Activated CD4-positive, alpha-beta memory T cell treated with anti-CD3 and anti-CD28 coated beads for 36 hours (primary cell): ENCODE measurements at regions not wholly inside any gene's neighbourhood (a gene's known extent, or its start where the extent isn't known, plus 50 kb on each side); places are given as distances from the start of the nearest gene placed in this dataset.
"Not testable (repeated sequence)": the region's sequence is repeated elsewhere in the genome, so short reads cannot be mapped to it uniquely, and the experiment has no call there.

Experiments used
- CTCF ChIA-PET: fragments of 350-600 bp; sonication (Branson Sonifier 250); formaldehyde crosslinking; loops from one replicate; lab custom pipeline; 2021; ENCODE audit warnings: antibody characterized with exemption, inconsistent platforms; lab: Charles Lee
- POLR2A ChIA-PET: fragments of 350-600 bp; sonication (Branson Sonifier 250); formaldehyde crosslinking; loops from one replicate; lab custom pipeline; 2021; ENCODE audit warnings: antibody characterized with exemption; lab: Charles Lee
- DNase-seq: peaks from one replicate; pipeline ENCODE4 v3.0.0-alpha.2; 2020
- H3K27ac Mint-ChIP-seq: one replicate; pipeline ENCODE4 v1.8.0; 2021; ENCODE audit warnings: mixed read lengths
- H3K27me3 Mint-ChIP-seq: one replicate; pipeline ENCODE4 v1.8.0; 2021; ENCODE audit warnings: mixed read lengths
- H3K36me3 Mint-ChIP-seq: one replicate; pipeline ENCODE4 v1.8.0; 2021; ENCODE audit warnings: mixed read lengths
- H3K4me1 Mint-ChIP-seq: one replicate; pipeline ENCODE4 v1.8.0; 2021; ENCODE audit warnings: low read depth, mixed read lengths
- H3K4me3 Mint-ChIP-seq: one replicate; pipeline ENCODE4 v1.8.0; 2021; ENCODE audit warnings: mild to moderate bottlenecking, mixed read lengths
- H3K9me3 Mint-ChIP-seq: one replicate; pipeline ENCODE4 v1.8.0; 2021; ENCODE audit warnings: mixed read lengths
- intact Hi-C: fragments of 100-400 bp; cut with micrococcal nuclease; formaldehyde crosslinking; loops from one replicate; pipeline ENCODE4 v1.15.1; 2023

DNA sequence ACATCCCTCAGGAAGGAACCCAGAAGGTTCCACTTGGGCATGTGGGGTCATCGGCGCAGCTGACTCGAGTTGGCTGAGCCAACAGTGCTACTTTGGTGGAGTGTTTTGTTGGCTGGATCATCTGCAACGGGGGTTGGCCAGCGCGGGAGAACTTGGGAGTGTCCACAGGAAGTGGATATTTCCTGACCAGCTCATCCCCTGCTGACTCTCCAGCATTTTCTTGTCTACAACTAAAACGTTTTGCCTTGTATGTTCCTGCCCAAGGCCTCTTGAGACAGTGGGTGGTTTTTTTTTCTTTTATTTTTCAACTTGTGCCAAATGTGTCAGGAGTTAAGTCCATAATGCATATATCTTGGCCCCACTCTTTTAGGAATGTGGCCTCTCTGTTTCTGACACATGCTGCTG lies 208.6 kb downstream of the ZNF365 start:
- Mint-ChIP-seq H3K36me3 (no peaks in the 10 kb centered on the region), H3K4me1 (no peaks in the 10 kb centered on the region)
- CTCF ChIA-PET, result interaction anchor here (1.9 kb wide), 1 partner anchor 28 kb away, joined by 5 read pairs; no protein-coding TSS in a partner anchor

DNA sequence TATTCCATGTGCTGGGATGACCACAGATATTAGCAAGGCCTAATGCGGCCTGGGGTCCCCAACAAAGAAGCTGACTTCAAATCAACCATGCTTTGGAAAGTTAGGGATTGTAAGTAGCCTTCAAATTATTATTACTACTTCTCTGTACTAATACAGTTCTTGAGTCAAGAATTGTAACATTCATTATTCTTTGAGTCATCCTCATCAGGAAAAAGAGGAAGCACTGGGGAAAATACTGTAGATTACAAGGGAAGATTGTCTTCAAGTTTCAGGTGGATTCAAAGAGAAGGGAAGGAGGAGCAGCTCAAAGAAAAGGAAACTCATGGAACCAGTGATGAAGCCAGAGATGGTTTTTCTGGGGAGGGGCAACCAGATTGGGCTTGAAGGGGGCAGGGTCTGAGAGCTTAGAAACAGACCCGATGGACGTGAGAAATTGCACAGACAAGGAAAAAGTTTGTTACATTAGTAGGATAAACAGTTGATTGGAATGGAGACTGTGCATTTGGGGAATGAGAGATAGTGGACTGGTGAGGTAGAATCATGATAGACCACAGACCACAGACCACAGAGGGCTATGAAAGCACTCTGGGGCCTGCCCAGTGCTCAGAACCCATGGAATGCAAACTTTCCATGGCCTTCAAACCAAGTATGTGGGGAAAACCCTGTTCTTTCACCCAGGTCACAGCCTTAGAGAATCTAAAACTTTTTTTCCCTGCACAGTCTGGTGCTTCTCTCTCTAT lies 209.9 kb downstream of the ZNF365 start:
- intact Hi-C loops, result no loop called here
- H3K9me3 Mint-ChIP-seq, result peaks cover 2% of the 10 kb centered on the region
- ChIA-PET CTCF (interaction anchor here (1.9 to 2.3 kb wide), 2 partner anchors 27 to 574 kb away, joined by 5 to 7 read pairs; no protein-coding TSS in a partner anchor), POLR2A (no interaction called here)
- no peaks in the 10 kb centered on the region for H3K4me1 Mint-ChIP-seq
- H3K36me3 Mint-ChIP-seq, result no peaks in the 10 kb centered on the region
- no peak overlapping the region for H3K27ac Mint-ChIP-seq
- DNase-seq, result no peak
- H3K27me3 Mint-ChIP-seq, result peaks cover 2% of the 10 kb centered on the region
- H3K4me3 Mint-ChIP-seq, result no peak overlapping the region

More for the DNA sequence above, 208.6 kb downstream of the ZNF365 start:
- no peaks in the 10 kb centered on the region for H3K9me3 Mint-ChIP-seq
- no peak overlapping the region for H3K4me3 Mint-ChIP-seq
- intact Hi-C loops, result no loop called here
- POLR2A ChIA-PET, result no interaction called here
- H3K27ac Mint-ChIP-seq, result no peak overlapping the region
- no peak for DNase-seq
- H3K27me3 Mint-ChIP-seq, result no peaks in the 10 kb centered on the region

- Mint-ChIP-seq H3K4me1 (no peaks in the 10 kb centered on the region), H3K9me3 (peaks cover 2% of the 10 kb centered on the region), H3K27me3 (peaks cover 2% of the 10 kb centered on the region), H3K36me3 (no peaks in the 10 kb centered on the region), H3K4me3 (no peak overlapping the region), H3K27ac (no peak overlapping the region)
- CTCF ChIA-PET, result interaction anchor here (0.8 to 2.3 kb wide), 2 partner anchors 30 to 573 kb away, joined by 3 to 7 read pairs; no protein-coding TSS in a partner anchor
- POLR2A ChIA-PET, result no interaction called here
- DNase-seq, result no peak
- intact Hi-C loops, result no loop called here
Observed at GRCh38 chr10:62584731-62585130, 210.6 kb downstream of the ZNF365 start.

DNA sequence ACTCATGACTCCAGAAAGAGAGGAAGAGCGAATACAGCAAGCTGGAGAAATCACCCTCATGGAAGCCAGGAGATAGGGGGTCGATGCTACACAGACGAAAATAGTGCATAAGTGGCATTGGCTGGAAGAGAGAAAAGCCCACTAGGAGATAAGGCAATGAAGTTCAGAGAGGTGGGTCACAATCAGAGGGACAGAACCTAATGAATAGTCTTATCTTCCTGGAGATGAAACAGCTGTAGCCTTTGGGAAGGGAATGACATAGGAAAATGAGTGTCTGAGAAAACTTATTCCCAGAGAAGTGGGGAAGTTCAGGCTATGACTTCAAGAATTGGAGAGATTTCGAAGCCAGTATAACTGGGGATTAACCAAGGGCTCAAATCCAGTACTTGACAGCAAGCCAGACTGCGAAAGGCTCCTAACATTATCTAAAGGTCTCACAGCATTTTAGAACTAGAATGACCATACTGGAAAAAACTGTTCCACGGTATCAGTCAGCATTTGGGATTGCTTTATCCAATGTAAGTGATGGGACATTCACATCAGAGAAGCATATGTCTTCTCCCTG lies 211.1 kb downstream of the ZNF365 start:
- Mint-ChIP-seq H3K27ac (no peak overlapping the region), H3K9me3 (peaks cover 2% of the 10 kb centered on the region), H3K27me3 (peaks cover 2% of the 10 kb centered on the region), H3K4me1 (no peaks in the 10 kb centered on the region), H3K4me3 (no peak overlapping the region), H3K36me3 (no peaks in the 10 kb centered on the region)
- DNase-seq, result no peak
- ChIA-PET CTCF (interaction anchor here (0.8 to 2.3 kb wide), 2 partner anchors 31 to 572 kb away, joined by 3 to 7 read pairs; no protein-coding TSS in a partner anchor), POLR2A (no interaction called here)
- intact Hi-C loops, result no loop called here

DNA sequence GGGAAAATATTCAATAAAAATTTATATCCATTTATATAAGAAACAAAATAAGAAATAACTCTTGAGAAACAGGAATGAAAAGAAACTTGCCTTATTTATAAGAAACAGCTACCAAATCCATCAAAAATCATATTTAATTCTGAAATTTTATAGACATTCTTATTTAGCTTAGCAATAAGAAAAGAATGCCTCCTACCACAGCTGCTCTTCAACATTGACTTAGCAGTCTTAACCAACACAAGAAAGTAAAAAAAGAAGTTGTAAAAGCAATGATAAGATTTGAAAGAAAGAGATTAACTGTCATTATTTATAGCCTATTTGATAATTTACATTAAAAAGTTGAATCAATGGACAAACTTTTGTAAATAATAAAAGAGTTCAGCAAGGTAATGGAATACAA lies 212.8 kb downstream of the ZNF365 start:
- DNase-seq, result no peak
- CTCF ChIA-PET, result interaction anchor here (1.7 kb wide), 1 partner anchor 571 kb away, joined by 6 read pairs; no protein-coding TSS in a partner anchor
- Mint-ChIP-seq H3K4me1 (no peaks in the 10 kb centered on the region), H3K36me3 (no peaks in the 10 kb centered on the region), H3K27me3 (peaks cover 2% of the 10 kb centered on the region), H3K4me3 (no peak overlapping the region), H3K27ac (no peak overlapping the region), H3K9me3 (peaks cover 2% of the 10 kb centered on the region)
- POLR2A ChIA-PET, result interaction anchor here (0.6 kb wide), 1 partner anchor 502 kb away, joined by 3 read pairs; no protein-coding TSS in a partner anchor
- intact Hi-C loops, result no loop called here

GRCh38 chr10:62588116-62588515 lies 213.9 kb downstream of the ZNF365 start:
- Mint-ChIP-seq H3K4me3 (no peak overlapping the region), H3K4me1 (no peaks in the 10 kb centered on the region), H3K27ac (no peak overlapping the region), H3K27me3 (peaks cover 4% of the 10 kb centered on the region), H3K9me3 (peaks cover 2% of the 10 kb centered on the region), H3K36me3 (no peaks in the 10 kb centered on the region)
- ChIA-PET CTCF (no interaction called here), POLR2A (no interaction called here)
- intact Hi-C loops, result no loop called here
- no peak for DNase-seq

DNA sequence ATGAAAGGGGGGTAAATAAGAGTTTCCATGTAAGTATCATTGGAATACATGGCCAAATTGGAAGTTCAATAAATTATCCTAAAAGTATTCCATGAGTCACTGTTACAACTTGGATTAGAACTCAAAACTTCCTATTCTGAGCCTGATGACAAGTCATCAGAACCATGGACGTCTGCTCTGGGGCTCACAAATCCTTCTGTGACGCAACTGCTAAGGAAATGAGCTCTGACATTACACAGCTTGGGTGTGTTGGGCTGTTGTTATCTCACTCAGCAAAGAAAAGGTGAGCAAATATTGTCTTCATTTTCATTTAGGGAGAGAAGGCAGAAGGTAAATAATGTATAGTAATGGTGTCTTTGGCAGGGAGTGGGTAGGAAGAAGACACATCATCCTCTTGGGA lies 214.8 kb upstream of the ADO start:
- no peak for DNase-seq
- Mint-ChIP-seq H3K9me3 (peaks cover 2% of the 10 kb centered on the region), H3K4me1 (peaks cover 2% of the 10 kb centered on the region), H3K36me3 (no peaks in the 10 kb centered on the region), H3K27me3 (peaks cover 4% of the 10 kb centered on the region), H3K4me3 (no peak overlapping the region), H3K27ac (no peak overlapping the region)
- ChIA-PET CTCF (interaction anchor here (2.1 to 2.7 kb wide), 3 partner anchors 21 to 494 kb away, joined by 7 to 11 read pairs (median 9); no protein-coding TSS in a partner anchor), POLR2A (no interaction called here)
- intact Hi-C loops, result no loop called here

DNA sequence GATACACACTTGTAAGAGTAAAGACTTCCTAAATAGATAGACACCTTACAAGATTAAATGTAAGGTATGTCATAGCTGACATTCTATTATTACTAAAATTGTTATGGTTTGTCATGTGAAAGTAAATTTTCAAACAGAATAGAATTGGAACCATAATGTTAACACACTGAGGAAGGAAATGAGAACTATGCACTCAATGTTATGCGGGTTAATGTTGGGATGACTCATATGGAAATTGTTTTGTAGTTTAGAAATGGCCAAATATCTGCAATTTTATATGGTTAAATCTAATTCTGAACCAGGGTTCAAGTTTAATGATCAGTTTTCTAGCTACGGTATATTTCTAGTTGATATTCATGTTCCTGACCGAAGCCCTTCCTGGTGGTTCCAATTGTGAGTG lies 214.2 kb upstream of the ADO start:
- CTCF ChIA-PET, result interaction anchor here (1.0 to 2.7 kb wide), 5 partner anchors 20 to 493 kb away, joined by 3 to 11 read pairs (median 7); no protein-coding TSS in a partner anchor
- DNase-seq, result no peak
- Mint-ChIP-seq H3K36me3 (no peaks in the 10 kb centered on the region), H3K4me1 (peaks cover 2% of the 10 kb centered on the region), H3K27me3 (peaks cover 4% of the 10 kb centered on the region), H3K27ac (no peak overlapping the region), H3K9me3 (peaks cover 2% of the 10 kb centered on the region), H3K4me3 (no peak overlapping the region)
- POLR2A ChIA-PET, result no interaction called here
- intact Hi-C loops, result no loop called here

DNA sequence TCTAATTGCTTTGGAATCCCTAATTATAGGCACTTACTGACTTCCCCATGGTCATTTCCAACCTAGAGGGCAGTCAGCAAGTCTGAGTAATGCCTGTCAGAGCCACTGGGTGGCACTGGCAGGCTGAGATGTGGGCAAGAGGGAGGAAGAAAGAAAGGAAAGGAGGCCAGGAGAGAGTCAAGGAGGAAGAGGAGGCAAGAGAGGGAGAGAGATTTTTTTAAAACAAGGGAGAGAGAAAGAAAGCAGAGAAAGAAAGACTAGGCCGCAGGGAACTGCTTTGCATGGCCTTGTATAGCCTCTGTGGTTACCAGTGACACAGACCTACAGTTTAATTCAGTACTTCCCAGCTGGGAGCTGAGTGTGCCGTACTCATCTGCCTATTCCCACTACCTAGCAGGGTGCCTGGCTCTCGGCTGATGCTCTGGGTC lies 210.4 kb upstream of the ADO start:
- POLR2A ChIA-PET, result no interaction called here

GRCh38 chr10:62597226-62597625 lies 207.3 kb upstream of the ADO start:
- ChIA-PET POLR2A (no interaction called here), CTCF (interaction anchor here (0.7 to 5.1 kb wide), 5 partner anchors 13 to 561 kb away, joined by 3 to 44 read pairs (median 4); no protein-coding TSS in a partner anchor)
- Mint-ChIP-seq H3K27ac (no peak overlapping the region), H3K4me1 (peaks cover 2% of the 10 kb centered on the region), H3K9me3 (no peaks in the 10 kb centered on the region), H3K27me3 (peaks cover 2% of the 10 kb centered on the region), H3K36me3 (no peaks in the 10 kb centered on the region), H3K4me3 (no peak overlapping the region)
- no peak for DNase-seq
- intact Hi-C loops, result no loop called here

More for the DNA sequence above, 210.4 kb upstream of the ADO start:
- no peaks in the 10 kb centered on the region for H3K9me3 Mint-ChIP-seq
- H3K4me1 Mint-ChIP-seq, result peaks cover 2% of the 10 kb centered on the region
- no peak overlapping the region for H3K4me3 Mint-ChIP-seq
- peak; percentile 64 for DNase-seq
- H3K27me3 Mint-ChIP-seq, result peaks cover 2% of the 10 kb centered on the region
- H3K27ac Mint-ChIP-seq, result no peak overlapping the region
- CTCF ChIA-PET, result interaction anchor here (0.7 to 5.1 kb wide), 21 partner anchors 16 to 1126 kb away, joined by 3 to 44 read pairs (median 5); partner anchors contain the start of gene ADO
- no peaks in the 10 kb centered on the region for H3K36me3 Mint-ChIP-seq
- intact Hi-C loops, result loop anchor here (1.0 kb wide), 4 partner anchors 157 to 564 kb away; no protein-coding TSS in a partner anchor

DNA sequence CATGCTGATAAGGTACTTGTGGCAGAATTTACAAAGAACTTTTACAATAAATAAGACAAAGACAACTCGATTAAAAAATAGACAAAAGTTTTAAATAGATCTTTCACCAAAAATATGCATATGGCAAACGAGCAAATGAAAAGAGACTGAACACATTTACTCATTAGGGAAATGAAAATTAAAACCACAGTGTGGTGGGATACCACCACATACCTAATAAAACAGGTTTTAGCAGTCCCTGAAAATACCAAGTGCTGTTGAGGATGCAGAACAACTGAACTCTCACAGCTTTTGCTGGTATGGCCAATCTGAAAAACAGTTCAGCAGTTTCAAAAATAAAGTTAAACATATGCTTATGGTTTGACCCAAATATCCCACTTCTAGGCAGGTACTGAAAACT lies 205.4 kb upstream of the ADO start:
- no peaks in the 10 kb centered on the region for H3K36me3 Mint-ChIP-seq
- intact Hi-C loops, result no loop called here
- no peaks in the 10 kb centered on the region for H3K27me3 Mint-ChIP-seq
- ChIA-PET CTCF (interaction anchor here (0.8 to 1.4 kb wide), 2 partner anchors 11 to 162 kb away, joined by 3 to 4 read pairs; no protein-coding TSS in a partner anchor), POLR2A (no interaction called here)
- H3K27ac Mint-ChIP-seq, result no peak overlapping the region
- H3K9me3 Mint-ChIP-seq, result no peaks in the 10 kb centered on the region
- no peak overlapping the region for H3K4me3 Mint-ChIP-seq
- H3K4me1 Mint-ChIP-seq, result no peaks in the 10 kb centered on the region
- DNase-seq, result no peak

DNA sequence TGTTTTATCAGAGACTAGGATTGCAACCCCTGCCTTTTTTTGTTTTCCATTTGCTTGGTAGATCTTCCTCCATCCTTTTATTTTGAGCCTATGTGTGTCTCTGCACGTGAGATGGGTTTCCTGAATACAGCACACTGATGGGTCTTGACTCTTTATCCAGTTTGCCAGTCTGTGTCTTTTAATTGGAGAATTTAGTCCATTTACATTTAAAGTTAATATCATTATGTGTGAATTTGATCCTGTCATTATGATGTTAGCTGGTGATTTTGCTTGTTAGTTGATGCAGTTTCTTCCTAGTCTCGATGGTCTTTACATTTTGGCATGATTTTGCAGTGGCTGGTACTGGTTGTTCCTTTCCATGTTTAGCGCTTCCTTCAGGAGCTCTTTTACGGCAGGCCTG lies 198.0 kb upstream of the ADO start:
- DNase-seq, H3K9me3 Mint-ChIP-seq, CTCF ChIA-PET, H3K27me3 Mint-ChIP-seq, intact Hi-C loops, POLR2A ChIA-PET, H3K36me3 Mint-ChIP-seq, H3K4me1 Mint-ChIP-seq, H3K4me3 Mint-ChIP-seq, H3K27ac Mint-ChIP-seq: not testable (repeated sequence)
